ENCODE measurements at regions not wholly inside any gene's neighbourhood (a gene's known extent, or its start where the extent isn't known, plus 50 kb on each side); places are given as distances from the start of the nearest gene placed in this dataset.
"Not testable (repeated sequence)": the region's sequence is repeated elsewhere in the genome, so short reads cannot be mapped to it uniquely, and the experiment has no call there.

DNA sequence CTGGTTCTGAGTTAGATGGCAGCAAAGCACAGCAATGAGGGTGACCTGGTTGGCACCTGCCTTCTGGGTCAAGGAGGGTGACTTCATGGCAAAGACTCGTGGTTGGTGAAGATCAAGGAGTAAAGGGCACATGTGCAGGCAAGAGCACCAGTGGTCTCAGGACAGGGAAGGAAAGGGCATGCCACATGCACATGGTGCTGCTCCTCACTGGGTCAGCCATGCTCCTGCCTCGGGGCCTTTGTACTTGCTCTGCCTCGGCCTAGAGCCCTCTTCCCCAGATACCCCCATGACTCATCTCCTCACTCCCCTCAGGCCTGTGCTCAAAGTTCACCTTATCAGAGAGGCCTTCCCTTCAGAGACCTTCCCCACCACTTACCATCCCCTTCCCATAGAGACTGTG is 106.7 kb upstream of the KDM7A start:
- no peak for DNase-seq (ENCODE audit: low spot score)

DNA sequence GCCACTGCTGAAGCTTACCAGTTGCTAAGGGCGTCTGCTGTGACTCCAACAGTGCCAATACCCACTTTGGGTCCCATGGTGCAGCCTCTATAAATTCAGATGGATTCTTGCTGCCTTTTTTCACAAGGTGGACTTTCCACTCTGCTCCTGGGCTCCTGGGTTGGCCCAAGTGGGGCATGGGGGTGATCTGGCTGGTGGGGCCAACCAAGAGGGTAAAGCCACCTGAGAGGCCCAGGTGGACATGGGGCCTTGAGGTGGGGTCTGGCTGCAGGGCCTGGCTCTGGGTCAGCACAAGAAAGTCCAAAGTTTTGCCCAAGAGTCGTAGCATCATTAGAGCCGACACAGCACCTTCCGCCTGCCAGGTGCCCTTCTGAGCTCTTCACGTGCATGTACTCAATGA is 105.2 kb upstream of the KDM7A start:
- no peak for DNase-seq (ENCODE audit: low spot score)

DNA sequence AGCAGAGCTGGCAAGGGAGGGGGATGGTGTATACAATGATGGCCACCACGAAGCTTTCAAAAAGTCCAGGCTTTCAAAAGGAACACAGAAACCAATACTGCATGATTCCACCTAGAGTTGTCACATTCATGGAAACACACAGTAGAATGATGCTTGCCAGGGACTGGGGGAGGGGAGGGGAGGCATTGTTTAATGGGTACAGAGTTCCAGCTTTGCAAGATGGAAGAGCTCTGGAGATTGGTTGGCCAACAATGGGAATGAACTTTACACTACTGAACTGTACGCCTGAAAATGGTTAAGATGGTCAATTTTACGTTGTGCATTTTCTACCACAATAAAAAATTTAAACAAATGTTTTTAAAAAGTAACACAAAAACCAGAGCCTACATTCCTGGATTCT is 104.5 kb upstream of the KDM7A start:
- no peak for DNase-seq (ENCODE audit: low spot score)

DNA sequence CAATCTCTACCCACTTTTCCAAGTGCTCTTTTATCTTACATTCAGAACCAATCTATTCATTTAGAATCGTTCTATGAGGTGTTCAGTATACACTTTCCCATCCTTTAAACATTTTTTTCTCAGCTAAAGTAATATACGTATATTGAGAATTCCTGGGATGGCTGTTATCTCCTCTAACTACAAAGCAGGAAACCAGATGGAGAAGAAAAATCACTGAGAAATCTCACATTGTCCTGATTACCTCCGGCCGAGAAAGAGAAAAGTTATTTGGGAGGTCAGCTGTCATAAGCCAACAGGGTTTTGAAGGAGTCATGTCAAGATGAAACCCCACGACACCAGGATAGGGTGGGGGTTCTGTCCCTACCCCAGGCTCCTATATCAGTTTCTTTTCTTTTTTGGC is 99.2 kb upstream of the KDM7A start:
- no peak for DNase-seq (ENCODE audit: low spot score)

DNA sequence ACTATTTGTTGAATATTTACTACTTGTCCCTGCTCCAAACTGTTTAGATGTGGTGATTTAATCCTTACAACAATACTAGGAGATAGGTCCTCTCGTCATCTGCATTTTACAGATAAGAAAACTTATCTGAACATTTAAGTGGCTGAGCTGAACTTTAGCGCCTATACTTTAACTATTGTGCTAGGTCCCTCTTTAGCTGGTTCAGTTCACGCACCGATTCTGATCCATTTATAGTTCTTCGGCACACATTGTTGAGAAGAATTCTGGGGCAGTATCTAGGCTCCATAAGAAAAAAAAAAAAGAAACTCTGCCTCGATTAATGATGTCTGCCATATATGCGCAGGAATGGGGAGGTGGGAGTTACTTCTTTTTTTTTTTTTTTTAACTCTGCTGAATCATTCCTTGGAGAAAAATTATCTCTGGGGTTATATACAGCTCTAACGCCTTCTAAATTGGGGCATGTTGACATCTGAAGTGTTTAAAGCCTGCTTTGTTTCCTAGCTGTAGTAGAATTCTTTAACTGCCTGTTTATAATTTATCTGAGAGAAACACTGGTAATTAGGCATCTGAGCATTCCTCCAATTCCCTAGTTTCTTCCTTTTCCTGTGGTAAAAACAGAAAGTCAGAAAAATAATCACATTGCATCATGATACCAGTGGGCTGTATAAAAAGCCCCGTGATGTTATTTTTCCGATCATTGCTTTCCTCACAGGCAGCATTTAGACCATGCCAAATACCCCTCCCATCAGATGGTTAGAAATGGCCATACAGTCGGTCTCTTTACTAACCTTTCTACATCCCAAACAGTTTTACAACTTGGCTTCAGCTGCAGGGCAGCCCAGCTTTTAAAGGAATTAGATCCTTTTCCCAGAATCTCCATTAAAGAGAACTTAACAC is 98.5 kb upstream of the KDM7A start:
- no peak for DNase-seq (ENCODE audit: low spot score)

DNA sequence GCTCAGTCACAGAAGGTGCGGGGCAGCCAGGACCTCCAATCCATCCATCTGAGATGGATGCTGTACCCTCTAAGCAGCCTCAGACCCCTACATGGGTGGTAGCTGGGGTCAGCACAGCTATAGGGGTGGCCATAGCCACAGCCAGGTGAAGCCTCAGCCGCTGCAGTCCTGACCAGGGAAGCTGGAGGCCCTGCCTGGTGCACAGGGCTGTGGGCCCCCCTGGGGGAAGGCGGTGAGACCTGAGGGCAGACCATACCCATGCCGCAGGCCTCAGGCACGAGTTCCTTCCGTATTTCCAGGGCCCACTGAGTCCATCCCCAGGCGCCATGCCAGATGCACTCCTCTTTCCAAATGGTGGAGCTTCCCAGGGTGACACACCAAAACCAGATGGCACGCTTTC is 96.6 kb upstream of the KDM7A start:
- DNase-seq (ENCODE audit: low spot score), result no peak

DNA sequence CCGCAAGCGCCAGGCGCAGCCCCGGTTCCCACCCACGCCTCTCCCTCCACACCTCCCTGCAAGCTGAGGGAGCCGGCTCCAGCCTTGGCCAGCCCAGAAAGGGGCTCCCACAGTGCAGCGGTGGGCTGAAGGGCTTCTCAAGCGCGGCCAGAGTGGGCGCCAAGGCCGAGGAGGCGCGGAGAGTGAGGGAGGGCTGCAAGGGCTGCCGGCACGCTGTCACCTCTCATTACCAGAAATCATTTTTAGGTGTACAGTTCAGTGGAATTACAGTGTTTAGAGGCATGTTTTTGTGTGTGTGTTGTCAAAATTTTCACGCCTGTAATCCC is 94.8 kb upstream of the KDM7A start:
- DNase-seq (ENCODE audit: low spot score), result not testable (repeated sequence)

DNA sequence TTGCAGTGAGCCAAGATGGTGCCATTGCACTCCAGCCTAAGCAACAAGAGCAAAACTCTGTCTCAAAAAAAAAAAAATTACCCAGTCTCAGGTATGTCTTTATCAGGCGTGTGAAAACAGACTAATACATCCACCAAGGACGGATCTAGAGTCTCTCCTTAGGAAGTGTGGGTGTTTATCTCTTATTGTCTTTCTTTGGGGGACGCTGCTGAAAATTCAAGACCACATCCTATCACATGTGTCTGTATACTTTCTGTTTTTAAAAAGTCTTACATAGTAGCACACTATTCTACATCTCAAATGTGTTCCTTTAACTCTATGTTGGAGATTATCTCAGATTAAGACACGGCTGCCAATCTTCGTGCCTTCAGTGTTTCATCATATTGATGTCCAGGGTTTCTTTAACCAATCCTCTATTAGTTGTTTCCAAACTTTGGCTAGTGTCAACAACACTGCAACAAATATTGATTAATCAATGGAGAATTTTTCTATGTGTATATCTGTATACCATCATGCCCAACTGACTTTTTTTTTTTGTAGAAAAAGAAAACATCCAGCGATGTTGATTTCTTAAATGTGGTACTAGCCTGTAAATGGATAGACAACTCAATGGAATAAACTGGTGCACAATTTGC is 92.3 kb upstream of the KDM7A start:
- DNase-seq (ENCODE audit: low spot score), result no peak

DNA sequence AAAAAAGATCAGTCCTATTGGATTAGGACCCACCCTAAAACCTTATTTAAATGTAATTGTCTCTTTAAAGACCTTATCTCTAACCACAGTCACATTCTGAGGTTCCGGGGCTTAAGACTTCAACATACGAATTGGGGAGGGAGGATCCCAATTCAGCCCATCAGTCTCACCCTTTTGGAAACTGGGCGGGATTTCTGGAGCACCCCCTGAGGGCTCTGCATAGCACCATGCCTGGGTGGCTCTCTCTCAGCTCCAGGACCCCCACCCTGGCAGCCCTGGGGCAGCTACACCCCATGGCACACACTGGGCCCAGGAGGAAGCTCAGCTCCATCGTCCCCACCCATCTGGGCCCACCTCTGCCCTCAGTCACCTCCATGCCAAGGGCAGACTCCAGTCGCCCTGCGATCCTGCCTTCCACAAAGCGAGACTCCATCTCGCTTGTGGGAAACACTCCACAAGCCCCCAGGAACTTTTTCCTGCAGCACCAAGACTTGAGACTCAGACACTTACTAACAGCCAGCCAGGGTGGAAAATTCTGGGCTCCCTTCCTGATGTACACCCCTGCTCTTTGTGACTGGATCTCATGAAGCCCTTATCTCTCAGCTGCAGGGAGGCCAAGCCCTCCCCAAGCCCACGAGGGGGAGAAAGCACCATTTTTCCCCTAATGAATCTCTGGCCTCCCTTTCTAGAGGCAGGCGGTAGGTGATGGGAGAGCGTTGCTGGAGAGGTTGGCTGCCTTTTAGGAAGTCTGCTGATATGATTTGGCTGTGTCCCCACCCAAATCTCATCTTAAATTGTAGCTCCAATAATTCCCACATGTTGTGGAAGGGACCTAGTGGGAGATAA is 90.8 kb upstream of the KDM7A start:
- no peak for DNase-seq (ENCODE audit: low spot score)

DNA sequence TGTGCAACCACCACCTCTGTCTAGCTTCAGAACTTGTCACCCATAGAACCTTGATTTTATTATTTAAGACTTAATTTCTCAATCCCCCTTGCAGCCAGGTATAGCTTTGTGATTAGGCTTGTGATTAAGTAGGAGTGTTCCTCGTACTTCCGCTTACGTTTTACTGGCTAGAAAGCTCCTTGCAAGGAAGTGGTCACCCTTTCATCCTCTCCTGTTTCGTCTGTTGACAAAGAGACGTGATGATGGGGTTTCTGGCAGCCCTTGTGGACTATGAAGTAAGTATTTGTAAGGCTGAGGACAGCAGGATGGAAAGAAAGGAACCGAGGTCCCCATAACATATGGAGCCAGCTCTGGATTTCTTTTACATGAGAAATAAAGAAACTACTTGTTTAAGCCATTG is 86.5 kb upstream of the KDM7A start:
- DNase-seq (ENCODE audit: low spot score), result no peak

DNA sequence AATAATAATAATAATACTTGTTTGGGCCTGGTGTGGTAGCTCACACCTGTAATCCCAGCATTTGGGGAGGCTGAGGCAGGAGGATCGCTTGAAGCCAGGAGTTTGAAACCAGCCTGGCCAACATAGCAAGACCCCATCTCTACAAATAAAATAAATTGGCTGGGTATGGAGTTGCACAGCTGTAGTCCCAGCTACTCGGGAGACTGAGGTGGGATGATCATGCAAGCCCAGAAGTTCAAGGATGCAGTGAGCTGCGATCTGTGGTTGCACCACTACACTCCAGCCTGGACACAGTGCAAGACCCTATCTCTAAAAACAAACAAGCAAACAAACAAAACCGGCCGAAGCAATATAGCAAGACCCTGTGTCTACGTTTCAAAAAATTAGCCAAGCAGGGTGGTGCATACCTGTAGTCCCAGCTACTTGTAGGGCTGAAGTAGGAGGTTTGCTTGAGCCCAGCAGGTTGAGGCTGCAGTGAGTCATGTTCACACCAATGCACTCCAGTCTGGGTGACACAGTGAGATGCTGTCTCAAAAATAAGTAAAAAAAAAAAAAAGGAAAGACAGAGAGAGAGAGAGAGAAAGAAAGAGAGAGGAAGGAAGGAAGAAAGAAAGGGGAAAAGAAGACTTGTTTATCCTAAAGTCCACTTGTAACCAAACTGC is 85.6 kb upstream of the KDM7A start:
- no peak for DNase-seq (ENCODE audit: low spot score)

DNA sequence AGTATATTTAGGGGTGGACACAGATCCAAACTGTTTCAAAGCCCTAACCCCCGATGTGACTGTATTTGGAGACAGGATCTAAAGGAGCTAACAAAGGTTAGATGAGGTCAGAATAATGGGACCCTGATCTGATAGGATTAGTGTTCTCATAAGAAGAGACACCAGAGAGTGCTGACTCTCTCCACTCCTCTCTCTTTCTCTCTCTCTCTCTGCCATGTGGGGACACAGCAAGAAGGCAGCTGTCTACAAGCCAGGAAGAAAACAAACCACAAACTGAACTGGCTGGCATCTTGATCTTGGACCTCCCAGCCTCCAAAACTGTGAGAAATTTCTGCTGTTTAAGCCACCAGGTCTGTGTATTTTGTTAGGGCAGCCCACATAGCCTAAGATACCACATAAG is 84.7 kb upstream of the KDM7A start:
- no peak for DNase-seq (ENCODE audit: low spot score)

DNA sequence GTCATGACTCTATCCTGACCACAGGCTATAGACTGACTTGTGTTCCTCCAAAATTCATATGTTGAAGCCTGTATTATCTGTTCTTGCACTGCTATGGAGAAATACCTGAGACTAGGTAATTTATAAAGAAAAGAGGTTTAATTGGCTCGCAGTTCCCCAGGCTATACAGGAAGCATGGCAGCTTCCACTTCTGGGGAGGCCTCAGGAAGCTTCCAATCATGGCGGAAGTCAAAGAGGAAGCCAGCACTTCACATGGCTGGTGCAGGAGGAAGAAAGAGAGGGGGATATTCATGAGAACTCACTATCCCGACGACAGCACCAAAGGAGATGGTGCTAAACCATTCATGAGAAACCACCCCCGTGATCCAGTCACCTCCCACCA is 84.3 kb upstream of the KDM7A start:
- no peak for DNase-seq (ENCODE audit: low spot score)

DNA sequence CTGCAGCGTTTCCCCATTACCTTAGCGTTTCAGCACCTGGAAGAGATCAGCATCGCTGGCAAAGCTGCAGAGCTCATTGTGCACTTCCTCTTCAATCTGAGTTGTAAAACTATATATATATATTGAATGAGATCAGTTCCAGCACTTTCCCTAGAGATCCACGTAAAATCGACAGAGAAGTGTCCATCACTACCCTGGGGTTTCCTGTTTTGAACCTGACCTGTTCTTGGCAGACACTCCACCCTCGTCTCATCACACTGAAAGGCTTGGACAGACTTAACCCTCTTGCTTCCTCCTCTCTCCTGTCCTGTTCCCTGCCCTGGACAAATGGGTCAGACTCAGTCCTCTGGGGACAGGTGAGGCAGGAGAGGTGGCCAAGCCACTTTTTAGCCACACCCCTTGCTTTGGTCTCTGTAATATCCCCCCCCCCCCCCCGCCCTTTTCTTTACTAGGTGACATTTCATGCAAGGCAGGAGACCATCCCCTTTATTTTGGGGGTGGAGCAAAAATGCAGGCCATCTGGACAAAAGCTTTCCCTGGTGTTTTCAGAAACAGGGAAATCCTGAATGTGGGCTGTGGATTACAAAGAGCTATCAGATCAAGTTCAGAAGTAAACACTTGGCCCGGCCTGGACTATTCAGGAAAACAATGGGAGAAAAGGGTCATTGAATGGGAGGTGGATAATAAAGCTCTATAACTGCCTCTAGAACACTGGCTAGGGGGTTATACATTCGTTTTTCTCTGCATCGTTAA is 83.7 kb upstream of the KDM7A start:
- DNase-seq (ENCODE audit: low spot score), result no peak

DNA sequence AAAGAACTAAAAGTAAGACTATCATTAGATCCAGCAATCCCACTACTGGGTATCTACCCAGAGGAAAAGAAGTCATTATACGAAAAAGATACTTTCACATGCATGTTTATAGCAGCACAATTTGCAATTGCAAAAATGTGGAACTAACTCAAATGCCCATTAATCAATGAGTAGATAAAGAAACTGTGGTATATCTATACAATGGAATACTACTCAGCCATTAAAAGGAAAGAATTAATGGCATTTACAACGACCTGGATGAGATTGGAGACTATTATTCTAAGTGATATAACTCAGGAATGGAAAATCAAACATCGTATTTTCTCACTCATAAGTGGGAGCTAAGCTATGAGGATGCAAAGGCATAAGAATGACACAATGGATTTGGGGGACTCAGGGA is 80.5 kb upstream of the KDM7A start:
- DNase-seq (ENCODE audit: low spot score), result not testable (repeated sequence)

DNA sequence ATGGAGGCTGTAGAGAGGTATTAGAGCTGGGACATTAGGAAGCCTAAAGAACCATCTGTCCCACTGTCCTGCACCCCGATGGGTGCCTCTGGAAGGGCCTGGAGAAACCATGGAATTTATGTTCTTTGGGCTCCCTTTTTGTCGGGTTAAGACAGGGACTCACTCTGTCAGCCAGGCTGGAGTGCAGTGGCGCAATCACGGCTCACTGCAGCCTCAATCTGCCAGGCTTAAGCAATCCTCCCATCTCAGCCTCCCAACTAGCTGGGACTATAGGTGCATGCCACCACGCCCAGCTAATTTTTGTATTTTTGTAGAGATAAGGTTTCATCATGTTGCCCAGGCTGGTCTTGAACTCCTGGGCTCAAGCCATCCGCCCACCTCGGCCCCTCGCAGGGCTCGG is 78.2 kb upstream of the KDM7A start:
- DNase-seq (ENCODE audit: low spot score), result not testable (repeated sequence)

DNA sequence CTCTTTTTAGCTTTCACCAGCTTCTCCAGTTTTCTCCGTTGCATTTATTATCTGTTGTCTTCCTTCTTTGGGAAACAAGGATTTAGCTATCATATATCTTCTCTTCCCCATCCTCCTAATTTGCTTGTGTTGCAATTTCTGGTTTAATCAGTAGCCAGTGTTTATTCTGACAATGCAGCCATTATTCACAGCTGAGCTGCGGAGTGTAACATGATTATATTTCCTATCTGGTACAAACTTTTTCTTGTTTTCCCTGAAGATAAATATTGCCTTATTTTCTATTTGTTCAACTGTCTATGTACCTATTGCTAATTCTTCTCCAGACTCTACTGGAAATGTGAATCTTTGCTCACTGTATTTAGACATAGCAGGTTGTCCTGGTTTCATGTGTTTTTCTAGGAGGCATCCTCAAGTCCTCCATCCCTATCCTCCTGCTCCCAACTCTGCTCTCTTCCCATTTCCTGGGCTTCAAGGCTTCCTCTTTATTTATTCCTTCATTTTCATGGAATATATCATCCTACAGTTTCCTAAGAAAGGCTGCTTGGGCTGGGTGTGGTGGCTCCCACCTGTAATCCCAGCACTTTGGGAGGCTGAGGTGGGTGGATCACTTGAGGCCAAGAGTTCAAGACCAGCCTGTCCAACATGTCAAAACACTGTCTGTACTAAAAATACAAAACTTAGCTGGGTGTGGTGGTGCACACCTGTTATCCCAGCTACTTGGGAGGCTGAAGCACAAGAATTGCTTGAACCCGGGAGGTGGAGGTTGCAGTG is 72.4 kb upstream of the KDM7A start:
- DNase-seq (ENCODE audit: low spot score), result no peak

DNA sequence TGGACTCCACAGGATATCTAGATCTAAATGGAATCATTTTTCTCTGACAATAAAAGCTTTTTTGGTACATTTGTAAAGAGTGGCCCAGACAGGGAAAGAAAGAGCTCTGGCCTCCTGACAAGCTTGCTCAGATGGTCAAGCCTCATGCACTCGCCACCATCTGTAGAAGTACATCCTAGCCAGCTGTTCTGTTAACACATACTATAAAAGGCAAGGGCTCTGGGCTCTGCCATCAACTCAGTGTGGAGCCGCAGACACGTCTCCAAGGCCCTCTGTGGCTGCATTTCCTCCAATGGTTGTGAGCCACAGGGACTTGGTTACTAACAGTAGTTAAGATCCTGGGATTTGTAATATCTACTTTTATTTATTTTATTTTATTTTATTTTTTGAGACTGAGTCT is 70.8 kb upstream of the KDM7A start:
- no peak for DNase-seq (ENCODE audit: low spot score)

DNA sequence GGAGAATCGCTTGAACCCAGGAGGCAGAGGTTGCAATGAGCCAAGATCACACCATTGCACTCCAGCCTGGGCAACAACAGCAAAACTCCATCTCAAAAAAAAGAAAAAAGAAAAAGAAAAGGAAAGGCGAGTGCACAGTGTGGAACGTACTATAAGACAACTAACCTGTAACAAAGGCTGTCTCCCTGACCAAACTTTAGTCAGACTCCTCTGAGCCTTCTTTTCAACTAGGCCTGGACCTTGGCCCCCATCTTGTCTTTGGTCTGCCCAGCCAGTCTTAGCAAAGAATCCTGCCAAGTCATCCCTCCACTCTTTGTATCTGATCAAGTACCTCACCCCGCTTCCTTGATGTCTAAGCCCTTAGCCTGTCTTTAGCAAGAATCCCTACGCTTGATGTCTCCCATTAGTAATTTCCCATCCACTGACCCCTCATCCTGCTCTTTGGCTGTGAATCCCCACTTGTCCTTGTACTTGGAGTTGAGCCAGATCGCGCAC is 68.9 kb upstream of the KDM7A start:
- no peak for DNase-seq (ENCODE audit: low spot score)

Measured in iPS-NIHi11 (cell line).